D721Med (cell line): ENCODE measurements at regions not wholly inside any gene's neighbourhood (a gene's known extent, or its start where the extent isn't known, plus 50 kb on each side); places are given as distances from the start of the nearest gene placed in this dataset.

Source experiments
- DNase-seq: peaks from one replicate; pipeline ENCODE4 v3.0.0; 2011; ENCODE audit warnings: low spot score; ENCODE audit not compliant: insufficient read length
- FAIRE-seq: peaks from 2 replicates; lab custom pipeline; 2011; peaks lifted over from hg19 to GRCh38; lab: Jason Lieb, UNC
- CTCF ChIP-seq: IDR thresholded peaks from 2 replicates; pipeline ENCODE4 v1.5.1; 2012; ENCODE audit warnings: mild to moderate bottlenecking, control low read depth; ENCODE audit not compliant: insufficient read depth; ENCODE audit errors: missing control alignments

- DNase-seq (no peak), FAIRE-seq (no peak)
- no peak for TF ChIP-seq CTCF
Measured at GRCh38 chr1:58975888-58976287, 192.0 kb upstream of the JUN start.

GRCh38 chr1:58976294-58976693 is 192.4 kb upstream of the JUN start:
- no peak for TF ChIP-seq CTCF
- DNase-seq (no peak), FAIRE-seq (no peak)

DNA sequence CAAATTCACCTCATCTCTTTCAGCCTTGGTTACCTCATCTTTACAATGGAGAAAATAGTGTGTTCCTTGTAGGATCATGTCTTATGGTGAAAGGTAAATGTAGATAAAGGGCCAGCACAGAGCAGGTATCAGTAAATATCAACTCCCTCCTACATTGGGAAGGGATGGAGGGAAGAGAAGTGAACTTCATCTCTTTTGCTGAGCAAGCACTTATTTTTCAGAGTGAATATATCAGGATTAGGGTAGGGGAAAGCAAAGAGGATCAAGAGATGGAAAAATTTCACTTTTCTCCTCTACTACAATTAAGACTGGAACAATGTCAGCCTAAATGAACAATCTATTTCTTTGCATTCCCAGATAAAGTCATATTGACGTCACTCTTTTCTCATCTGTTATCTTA is 193.8 kb upstream of the JUN start:
- no peak for TF ChIP-seq CTCF
- no peak for DNase-seq
- no peak for FAIRE-seq

GRCh38 chr1:58978096-58978495 is 194.2 kb upstream of the JUN start:
- no peak for TF ChIP-seq CTCF
- DNase-seq = no peak
- FAIRE-seq = no peak

- TF ChIP-seq CTCF = no peak
- FAIRE-seq (no peak), DNase-seq (no peak)
Measured at GRCh38 chr1:58979086-58979485, 195.2 kb upstream of the JUN start.

DNA sequence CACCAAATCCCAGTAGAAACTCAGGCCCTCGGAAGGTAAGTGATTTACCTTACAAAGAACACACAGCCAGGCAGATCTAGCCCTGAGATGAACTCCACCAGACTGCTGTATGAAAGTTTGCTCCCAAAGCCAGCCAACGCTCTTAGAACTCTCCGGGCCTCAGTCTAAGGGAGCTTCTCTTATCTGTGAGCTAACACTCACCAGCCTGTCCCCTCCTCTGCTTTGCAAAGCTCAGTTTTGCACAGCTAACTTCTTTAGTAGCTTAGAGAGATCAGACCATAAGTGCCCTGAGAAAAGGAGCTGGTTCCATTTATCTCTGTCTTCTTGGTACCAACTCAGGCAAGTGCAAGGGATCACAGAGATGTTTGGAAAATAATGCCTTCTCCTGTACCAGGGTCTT is 195.8 kb upstream of the JUN start:
- TF ChIP-seq CTCF = no peak
- FAIRE-seq (no peak), DNase-seq (no peak)

- FAIRE-seq = no peak
- no peak for TF ChIP-seq CTCF
- DNase-seq = no peak
Measured at GRCh38 chr1:58981392-58981791, 197.5 kb upstream of the JUN start.
